VCaP (cell line): ENCODE measurements at regions not wholly inside any gene's neighbourhood (a gene's known extent, or its start where the extent isn't known, plus 50 kb on each side); places are given as distances from the start of the nearest gene placed in this dataset.
"Not testable (repeated sequence)": the region's sequence is repeated elsewhere in the genome, so short reads cannot be mapped to it uniquely, and the experiment has no call there.

ENCODE experiments used
- H3K27ac ChIP-seq: fragments of 450-650 bp; 2 replicates; pipeline ENCODE4 v1.5.1; 2017
- TF ChIP-seq, protein P1 (sequence below): fragments of 450-650 bp; conservative IDR thresholded peaks from 2 replicates; pipeline ENCODE4 v1.5.1; 2017; ENCODE audit warnings: mild to moderate bottlenecking, moderate library complexity

GRCh38 chr10:83765731-83766130 is 373.6 kb upstream of the GHITM start:
- no peak overlapping the region for H3K27ac ChIP-seq
- TF ChIP-seq, protein P1, sequence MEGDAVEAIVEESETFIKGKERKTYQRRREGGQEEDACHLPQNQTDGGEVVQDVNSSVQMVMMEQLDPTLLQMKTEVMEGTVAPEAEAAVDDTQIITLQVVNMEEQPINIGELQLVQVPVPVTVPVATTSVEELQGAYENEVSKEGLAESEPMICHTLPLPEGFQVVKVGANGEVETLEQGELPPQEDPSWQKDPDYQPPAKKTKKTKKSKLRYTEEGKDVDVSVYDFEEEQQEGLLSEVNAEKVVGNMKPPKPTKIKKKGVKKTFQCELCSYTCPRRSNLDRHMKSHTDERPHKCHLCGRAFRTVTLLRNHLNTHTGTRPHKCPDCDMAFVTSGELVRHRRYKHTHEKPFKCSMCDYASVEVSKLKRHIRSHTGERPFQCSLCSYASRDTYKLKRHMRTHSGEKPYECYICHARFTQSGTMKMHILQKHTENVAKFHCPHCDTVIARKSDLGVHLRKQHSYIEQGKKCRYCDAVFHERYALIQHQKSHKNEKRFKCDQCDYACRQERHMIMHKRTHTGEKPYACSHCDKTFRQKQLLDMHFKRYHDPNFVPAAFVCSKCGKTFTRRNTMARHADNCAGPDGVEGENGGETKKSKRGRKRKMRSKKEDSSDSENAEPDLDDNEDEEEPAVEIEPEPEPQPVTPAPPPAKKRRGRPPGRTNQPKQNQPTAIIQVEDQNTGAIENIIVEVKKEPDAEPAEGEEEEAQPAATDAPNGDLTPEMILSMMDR: no peak

DNA sequence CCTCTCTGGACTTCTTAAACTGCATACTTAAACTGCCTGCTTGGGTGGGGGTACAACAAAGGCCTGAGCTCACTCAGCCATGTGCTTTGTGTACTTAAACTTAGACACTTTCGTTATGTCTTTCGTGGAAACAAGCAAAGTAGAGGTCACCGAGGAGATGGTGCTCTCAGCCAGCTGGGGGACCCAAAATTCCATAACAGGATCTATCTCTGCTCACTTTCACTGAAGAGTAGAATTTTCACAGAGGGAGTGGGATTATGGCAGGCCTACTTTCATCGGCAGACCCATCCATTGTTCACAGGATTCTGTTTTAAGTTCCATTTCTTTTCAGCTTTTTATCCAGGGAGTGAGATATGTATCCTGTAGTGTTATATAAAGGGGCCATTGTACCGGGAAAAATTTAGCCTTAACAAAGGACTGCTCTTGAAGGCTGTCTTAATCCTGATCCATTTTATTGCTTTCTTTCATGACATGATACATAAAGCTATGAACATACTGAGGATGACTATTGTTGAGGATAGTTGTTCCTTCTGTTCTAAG is 370.0 kb upstream of the GHITM start:
- H3K27ac ChIP-seq: no peak overlapping the region
- TF ChIP-seq, protein P1: no peak

GRCh38 chr10:83786701-83787100 is 352.6 kb upstream of the GHITM start:
- H3K27ac ChIP-seq: not testable (repeated sequence)

DNA sequence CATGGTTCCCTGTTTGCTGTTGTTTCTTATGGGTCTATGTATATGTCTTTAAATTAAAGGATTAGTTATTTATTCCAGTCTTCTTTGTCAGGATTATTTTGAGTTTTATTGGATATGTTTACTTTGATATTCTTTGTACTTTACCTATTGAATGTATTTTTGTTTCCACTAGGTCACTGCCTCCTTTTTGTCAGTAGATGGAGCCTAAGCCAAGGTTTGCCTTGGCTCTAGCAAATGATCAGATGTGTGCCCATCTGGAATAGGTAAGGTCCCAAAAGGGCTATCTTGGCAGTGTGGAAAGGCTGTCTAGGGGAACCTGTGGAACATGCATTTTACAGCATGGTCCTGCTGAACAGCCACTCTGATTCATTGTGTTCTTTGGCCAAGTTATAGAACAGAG is 337.3 kb upstream of the GHITM start:
- H3K27ac ChIP-seq: no peak overlapping the region

GRCh38 chr10:83806717-83807116 is 332.6 kb upstream of the GHITM start:
- no peak overlapping the region for H3K27ac ChIP-seq
- TF ChIP-seq, protein P1: no peak

More for the DNA sequence above, 337.3 kb upstream of the GHITM start:
- TF ChIP-seq, protein P1: peak; percentile 43

DNA sequence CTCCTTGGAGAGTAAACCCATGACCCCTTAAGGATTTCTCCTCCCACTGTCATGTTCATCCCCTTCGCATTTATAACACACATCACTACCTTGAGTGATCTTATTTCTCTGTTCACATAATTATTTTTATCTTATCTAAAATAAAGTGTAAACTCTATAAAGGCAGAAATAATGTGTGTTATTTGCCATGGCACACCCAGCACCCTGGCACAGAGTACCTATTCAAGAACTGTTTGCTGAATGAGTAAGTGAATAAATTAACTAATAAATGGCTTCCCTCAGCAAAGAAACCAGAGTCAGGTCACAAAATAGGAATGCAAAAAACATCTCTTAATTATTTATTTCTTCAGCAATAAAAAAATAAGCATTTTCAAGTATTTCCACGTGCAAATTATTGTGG is 330.3 kb upstream of the GHITM start:
- TF ChIP-seq, protein P1: no peak
- no peak overlapping the region for H3K27ac ChIP-seq

- H3K27ac ChIP-seq: no peak overlapping the region
- TF ChIP-seq, protein P1: no peak
Observed at GRCh38 chr10:83816942-83817341, 322.4 kb upstream of the GHITM start.

- TF ChIP-seq, protein P1: no peak
- no peak overlapping the region for H3K27ac ChIP-seq
Observed at GRCh38 chr10:83817797-83818196, 321.5 kb upstream of the GHITM start.
